Activated naive CD4-positive, alpha-beta T cell treated with Interleukin-2 at 50 U/mL for 16 hours (primary cell): ENCODE measurements at regions not wholly inside any gene's neighbourhood (a gene's known extent, or its start where the extent isn't known, plus 50 kb on each side); places are given as distances from the start of the nearest gene placed in this dataset.
A peak's percentile ranks its signal among the peaks of the same experiment; 100 is the strongest.
"Not testable (repeated sequence)": the region's sequence is repeated elsewhere in the genome, so short reads cannot be mapped to it uniquely, and the experiment has no call there.

Source experiments
- DNase-seq: peaks from one replicate; pipeline ENCODE4 v3.0.0-alpha.2; 2020

DNA sequence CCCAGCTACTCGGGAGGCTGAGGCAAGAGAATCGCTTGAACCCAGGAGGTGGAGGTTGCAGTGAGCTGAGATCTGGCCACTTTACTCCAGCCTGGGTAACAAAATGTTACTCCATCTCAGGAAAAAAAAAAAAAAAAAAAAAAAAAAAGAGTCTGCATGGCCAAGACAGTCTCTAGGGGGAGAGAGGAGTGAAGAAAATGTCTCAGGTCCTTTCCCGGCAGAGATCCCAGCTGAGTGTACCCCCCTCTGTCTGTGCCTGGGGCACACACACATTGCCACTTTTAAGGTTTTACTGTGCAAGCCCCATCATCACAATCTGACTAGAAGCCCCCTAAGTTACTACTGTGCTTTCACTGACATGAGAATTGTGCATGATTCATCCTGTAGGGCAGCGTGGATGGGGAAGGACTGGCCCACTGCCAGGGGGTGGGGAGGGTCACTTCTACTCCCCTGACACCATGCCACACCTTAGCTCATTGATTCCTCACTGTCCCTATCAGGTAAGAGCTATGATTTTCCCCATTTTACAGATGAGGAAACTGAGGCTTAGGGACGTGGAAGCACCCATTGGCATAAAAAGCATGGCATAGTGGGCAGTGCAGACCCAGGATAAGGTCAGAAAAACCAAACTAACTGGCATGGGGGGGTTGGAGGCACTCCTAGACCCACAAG, 102.3 kb upstream of the LARP1 start:
- DNase-seq: no peak

DNA sequence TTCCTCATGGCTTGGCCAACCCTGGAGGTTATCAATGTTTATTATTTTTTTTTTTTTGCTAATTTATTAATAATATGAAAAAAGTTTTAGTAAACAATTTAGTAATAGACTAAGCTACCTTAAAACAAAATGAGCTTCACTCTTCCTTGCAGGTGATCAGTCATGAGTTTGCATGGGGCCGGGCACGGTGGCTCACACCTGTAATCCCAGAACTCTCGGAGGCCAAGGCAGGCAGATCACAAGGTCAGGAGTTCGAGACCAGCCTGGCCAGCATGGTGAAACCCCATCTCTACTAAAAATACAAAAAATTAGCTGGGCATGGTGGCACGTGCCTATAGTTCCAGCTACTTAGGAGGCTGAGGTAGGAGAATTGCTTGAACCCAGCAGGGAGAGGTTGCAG, 103.4 kb upstream of the LARP1 start:
- DNase-seq: not testable (repeated sequence)

DNA sequence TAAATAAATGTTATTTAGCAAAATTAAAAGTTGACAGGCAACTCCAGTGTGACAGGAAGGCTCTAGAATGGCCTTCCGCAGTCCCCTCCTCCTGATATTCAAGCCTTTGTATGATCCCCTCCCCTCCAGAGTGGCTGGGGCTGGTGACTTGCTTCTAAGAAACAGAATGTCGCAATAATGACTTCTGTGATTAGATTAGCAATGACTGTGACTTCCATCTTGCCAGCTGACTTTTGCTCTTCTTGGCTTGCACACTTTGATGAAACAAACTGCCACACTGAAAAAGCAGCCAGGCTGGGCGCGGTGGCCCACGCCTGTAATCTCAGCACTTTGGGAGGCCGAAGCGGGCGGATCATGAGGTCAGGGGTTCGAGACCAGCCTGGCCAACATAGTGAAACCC, 106.5 kb upstream of the LARP1 start:
- DNase-seq: no peak

DNA sequence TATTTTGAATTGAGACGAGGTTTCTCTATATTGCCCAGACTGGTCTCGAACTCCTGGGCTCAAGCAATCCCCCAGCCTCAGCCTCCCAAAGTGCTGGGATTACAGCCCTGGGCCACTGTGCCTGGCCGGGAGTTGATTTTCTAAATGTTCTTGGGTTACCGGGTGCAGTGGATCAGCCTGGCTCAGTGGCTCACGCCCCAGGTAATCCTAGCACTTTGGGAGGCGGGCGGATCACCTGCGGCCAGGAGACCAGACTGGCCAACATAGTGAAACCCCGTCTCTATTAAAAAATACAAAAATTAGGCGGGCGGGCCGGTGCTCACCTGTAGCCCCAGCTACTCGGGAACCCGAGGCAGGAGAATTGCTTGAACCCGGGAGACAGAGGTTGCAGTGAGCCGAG, 106.9 kb upstream of the LARP1 start:
- DNase-seq: no peak

DNA sequence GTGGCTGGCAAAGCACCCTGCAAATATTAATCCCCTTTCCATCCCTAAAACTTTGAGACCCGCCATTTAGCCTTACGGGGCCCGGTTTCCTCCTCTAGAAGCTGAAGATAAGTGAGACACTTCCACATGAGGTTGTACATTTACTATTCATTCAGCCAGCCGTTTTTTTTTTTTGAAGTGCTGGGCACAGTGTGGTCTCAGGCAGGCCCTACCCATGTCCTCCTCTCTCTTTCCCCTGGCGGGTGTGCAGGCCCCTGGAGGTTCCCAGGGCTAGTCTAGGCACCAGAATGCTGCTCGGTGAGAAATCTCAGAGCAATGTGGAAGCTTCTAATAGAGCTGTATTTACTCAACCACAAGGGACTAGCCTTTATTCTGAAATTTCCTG, 107.4 kb upstream of the LARP1 start:
- no peak for DNase-seq

DNA sequence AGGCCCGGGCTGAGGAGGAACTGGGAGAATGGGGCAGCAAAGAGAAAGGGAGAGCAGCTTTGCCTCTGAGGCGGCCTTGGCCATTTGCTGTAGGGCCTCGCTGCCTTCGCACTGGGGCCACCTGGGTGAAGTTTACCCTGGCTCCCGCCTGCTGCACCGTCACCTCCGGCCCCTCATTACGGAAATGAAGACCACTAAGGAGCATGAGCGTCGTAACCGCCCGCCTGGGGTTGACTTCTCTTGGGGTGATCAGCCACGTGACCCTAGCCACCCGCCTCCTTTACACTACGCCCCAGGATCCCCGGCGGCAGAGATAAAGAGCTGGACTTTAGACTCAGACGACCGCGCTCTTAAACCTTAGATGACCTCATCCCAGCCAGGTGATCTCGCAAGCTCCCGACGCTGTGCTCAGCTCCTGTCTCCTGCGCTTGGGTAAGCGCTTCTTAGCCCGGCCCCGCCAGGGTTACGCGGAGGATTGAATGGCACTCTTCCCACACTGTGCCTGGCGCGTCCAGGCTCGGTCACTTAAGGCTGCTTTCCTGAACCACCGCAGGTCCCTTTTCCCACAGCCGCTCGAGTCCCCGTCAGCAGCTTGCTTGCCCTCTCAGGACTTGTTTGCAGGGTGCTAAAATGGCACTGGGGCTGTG, 107.9 kb upstream of the LARP1 start:
- DNase-seq: peak; percentile 3

DNA sequence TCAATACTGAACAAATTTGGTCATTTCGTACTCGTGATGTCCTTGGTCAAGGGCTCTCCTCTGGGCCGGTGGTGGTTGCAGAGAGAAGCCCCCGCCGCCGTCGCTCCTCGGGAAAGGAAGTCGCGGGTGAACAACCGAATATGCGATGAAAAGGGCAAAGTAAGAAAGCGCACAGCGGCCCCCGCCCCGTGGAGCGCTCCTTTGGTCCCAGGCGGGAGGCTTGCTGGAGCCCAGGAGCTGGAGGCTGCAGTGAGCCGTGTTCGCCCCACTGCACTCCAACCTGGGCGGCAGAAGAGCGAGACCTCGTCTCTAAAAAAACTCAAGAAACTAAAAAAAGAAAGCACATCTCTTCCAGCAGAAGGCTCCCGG, 108.4 kb upstream of the LARP1 start:
- DNase-seq: no peak

DNA sequence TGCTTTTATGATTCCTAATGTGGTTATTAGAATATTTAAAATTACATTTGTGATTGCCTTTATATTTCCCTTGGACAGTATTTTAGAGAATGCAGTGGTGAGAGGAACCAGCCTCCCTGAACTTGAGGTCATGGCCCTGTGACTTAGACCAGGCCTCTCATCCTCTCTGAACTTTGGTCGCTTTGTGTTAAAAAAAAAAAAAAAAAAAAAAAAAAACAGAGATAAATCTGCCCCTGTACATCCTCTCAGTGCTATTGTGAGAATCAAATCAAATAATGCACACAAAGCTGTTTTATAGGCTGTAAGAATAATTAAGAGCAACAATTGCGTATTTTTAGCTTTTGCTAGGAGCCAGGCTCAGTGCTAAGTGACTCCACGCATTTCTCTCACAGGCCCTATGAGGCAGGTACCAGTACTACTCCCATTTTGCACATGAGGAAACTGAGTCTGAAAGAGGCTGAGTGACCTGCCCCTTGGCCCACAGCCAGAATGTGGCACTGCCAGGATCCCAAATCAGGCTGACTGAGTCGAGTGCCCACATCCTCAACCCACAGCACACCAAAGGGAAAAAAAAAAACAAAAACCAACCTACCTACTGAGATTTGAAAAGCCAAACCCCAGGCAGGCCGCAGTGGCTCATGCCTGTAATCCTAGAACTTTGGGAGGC, 110.3 kb upstream of the LARP1 start:
- DNase-seq: no peak

DNA sequence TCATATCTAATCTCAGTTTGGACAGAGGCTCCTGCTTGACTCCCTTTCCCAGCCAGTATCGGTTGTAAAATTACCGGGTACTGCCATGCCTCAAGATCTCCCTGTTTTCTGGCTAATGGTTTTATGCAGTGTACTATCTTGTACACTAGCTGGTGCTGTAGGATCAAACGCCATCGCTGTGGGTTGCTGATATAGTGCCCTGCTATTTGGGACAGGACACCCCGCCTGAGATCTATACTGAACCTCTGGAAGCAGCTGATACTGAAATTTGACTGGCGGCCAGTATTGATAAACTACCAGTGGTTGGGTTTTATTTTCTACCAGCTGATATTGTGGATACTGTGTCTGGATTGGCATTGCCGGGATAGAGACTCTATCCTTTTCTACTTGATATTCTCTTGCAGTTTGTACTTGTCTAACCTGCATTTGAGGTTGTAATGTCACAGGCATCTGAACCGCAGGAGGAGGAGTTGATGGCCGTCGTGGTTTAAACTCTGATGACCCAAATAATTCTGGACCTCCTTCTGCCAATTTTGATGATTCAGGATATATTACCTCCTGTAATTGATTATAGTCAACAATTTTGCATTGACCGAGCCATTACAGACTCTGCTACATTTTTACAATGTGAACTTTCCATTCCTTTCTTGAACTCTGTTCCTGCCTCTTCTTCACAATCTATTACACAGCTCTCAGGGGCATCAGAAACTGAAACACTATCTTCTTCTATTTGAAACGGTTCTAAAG, 112.5 kb upstream of the LARP1 start:
- DNase-seq: no peak

DNA sequence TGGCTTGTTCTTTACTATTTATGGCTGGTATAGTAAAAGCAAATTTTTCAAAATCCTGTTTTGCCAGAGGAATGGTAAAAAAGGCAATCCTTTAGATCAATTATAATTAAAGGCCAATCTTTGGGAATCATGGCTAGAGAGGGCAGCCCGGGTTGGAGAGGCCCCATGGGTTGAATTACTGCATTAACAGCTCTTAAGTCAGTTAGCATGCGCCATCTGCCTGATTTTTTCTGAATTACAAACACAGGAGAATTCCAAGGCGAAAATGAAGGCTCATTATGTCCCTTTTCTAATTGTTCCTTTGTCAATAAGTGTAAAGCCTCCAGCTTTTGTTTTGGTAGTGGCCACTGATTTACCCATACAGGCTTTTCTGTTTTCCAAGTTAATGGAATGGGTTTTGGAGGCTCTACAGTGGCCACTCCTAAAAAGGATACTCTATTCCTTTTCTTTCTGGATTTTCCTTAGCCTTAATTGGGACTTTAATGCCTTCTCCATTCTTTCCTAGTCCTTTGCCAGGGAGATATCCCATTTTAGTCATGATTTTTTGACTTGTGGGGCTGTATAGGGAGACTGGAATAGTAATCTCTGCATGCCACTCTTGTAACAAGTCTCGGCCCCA, 114.9 kb upstream of the LARP1 start:
- not testable (repeated sequence) for DNase-seq

DNA sequence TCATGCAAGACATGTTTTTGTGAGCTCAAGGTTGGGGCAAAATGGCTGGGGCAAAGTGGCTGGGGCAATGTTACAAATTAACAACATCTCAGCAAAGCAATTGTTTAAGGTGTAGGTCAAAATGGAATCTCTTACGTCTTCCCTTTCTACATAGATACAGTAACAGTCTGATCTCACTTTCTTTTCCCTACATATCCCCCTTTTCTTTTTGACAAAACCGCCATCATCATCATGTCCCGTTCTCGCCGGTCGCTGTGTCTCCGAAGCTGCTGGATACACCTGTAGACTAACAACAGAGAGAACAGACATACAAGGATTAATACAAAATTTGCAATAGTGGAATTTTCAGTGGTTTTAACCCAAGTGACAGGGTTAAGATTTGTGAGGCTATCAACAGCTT, 118.4 kb upstream of the LARP1 start:
- not testable (repeated sequence) for DNase-seq

DNA sequence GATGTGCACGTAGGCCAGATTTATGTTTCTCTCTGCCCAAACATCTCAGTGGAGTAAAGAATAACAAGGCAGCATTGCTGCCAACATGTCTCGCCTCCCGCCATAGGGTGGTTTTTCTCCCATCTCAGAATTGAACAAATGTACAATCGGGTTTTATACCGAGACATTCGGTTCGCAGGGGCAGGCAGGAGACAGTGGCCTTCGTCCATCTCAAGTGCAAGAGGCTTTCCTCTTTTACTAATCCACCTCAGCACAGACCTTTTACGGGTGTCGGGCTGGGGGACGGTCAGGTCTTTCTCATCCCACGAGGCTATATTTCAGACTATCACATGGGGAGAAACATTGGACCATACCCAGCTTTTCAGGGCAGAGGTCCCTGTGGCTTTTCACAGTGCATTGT, 118.9 kb upstream of the LARP1 start:
- DNase-seq: not testable (repeated sequence)

DNA sequence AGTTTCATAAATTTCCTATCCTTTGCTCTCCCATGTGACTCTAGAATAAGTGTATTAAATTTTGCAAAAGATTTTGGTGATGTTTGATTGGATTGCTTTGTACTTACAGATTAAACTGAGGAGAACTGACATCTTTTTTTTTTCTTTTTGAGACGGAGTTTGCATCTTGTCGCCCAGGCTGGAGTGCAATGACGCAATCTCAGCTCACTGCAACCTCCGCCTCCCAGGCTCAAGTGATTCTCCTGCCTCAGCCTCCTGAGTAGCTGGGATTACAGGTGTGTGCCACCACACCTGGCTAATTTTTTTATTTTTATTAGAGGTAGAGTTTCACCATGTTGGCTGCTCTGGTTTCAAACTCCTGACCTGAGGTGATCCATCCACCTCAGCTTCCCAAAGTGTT, 121.4 kb upstream of the LARP1 start:
- DNase-seq: not testable (repeated sequence)

DNA sequence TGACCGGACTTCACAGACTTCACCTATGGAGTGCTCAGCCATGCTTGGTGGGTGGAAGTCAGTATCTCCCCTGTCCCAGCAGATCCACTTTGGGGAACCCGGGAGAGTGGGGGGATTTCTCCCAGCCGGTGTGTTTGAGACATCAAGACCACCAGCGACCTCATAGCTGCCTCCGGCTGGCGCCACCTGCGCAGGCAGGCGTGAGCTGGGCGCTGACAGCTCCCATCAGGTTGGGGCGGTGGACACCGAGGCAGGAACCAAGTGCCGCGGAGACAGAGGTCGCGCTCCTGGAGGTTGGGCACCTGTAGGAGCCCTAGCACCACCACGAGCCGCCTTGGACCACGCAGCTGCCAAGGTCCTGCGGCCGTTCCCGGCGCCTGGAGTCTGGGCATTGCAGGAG, 124.0 kb upstream of the LARP1 start:
- DNase-seq: no peak

DNA sequence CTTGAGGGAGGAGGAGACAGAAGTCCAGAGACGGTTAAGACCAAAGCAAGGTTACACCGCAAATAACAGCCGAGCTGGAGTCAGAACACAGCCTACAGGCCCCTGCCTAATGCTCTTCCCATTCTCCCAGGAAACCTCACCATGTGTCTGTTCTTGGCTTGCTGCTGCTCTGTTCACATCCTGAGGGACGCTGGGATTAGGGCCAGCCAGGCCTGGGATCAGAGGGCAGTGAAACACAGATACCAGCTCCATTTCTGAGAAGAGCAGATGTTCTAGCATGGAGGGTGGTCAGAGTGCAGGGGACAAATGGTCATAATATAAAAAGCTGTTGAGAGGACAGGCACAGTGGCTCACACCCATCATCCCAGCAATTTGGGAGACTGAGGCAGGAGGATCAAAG, 124.8 kb upstream of the LARP1 start:
- no peak for DNase-seq

DNA sequence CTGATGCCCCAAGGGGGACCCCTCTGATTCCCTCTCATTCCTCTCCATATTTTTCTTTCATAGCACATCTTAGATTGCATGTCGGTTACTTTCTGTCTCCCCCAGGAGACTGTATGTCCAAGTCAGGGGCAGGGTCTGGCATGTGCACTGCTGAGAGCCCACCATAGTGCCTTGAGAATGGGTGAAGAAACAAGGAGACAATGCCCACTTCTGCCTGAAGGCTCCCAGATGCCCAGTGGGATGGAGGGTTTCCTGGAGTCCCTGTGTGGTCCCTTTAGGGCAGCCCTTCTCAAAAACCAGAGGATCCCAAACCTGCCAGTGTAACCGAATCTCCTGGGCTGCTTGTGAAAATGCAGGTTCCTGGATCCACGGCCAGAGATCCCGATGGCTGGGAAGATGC, 126.5 kb upstream of the LARP1 start:
- DNase-seq: no peak

DNA sequence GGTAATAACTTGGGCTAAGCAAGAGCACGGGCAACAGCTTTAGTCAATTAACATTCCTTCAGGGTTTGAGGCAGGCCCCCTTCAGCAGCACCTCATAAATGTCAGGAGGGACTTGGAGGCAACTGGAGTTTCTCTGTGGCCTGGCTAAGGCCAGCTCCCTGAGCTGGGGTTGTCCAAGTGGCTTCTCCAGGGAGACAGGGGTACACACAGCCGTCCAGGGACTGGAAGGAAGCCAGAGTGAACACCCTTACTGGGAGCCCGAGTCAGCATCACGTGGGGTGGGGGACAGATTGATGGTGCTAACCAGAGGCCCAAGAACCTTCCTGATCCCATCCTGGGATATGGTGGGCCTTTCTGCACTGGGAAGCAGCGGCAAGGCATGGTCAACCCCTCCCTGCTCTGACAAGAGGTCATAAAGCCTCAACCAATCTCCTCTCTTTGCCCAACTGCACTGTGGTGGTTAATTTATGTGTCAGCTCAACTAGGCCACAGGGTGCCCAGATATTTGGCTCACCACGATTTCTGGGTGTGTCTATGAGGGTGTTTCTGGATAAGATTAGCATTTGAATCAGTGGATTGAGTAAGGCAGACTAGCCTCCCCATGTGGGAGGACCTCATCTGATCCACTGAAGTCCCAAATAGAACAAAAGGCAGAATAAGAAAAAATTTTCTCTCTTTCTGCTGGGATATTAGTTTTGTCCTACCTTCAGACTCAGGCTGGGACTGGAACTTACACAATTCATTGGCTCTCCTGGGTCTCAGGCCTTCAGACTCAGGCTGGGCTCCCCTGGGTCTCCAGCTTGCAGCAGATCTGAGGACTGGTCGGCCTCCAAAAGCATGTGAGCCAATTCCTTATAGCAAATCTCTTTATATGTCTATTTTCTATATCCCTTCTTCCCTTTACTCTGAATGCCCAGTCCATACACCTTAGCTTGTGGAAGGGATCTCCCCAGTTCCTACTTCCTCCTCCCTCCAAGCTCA, 127.2 kb upstream of the LARP1 start:
- no peak for DNase-seq

DNA sequence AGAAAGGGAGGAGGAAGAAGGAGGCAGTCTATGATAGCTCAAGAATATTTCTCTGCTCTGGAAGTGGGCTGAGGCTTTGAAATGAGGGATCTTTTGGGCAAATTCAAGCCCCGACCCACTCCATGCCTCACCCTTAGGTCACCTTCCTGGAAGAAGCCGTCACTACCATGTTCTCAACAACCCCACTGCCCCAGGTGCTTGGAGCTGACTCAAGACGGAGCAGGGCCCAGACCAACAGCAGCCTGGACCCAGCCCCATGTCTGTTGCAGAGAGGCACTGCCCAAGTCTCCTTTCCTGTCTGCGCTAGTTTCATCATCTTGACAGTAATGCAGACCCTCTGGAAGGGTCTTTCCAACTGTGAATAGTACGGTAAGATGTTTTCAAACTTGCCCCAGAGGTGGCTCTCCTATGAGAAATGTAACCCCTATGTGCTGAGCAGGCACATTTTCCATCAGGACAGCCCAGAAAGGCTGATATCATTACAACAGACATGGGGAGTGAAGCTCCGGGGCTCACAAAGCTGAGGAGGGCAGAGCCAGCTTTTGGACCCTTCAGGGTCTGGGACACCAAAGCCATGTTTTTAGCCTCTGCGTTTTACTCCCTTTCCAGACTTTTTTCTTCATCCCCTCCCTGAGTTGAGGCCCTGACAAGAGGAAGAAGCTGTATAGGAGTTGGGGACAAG, 128.2 kb upstream of the LARP1 start:
- no peak for DNase-seq

DNA sequence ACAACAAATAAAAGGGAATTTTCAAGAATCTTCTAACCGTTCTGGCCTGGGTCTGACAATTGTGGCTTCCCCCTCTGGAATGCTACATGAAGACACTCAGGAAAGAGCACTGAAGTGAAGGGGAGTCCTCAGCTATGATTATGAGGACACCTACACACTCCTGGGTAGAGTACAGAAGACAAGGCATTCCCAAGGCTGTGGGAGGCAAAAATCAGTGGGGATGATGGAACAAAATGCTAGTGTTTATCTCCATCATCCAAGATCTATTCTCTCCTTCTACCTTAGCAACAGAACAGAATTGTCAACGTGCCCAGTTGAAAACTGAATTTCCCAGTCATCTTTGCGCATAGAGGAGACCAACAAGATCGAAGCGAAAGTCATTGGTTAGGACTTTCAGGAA, 130.1 kb upstream of the LARP1 start:
- DNase-seq: no peak

DNA sequence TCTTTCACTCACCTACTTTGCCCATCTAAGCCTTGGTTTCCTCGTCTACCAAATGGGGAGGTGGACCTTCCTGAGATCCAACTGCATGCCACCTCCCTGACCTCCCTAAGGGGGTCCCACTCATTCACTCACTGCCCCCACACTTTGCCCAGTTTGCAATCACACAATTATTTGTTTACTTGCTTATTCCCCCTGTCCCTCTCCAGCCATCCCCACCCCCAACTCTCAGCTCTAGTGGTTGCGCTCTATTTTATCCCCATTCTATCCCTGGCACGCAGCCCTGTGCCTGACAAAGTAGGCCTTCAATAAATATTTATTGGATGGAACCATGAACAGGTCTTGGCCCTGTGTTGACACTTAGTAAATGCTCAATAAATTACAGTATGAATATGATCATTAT, 130.8 kb upstream of the LARP1 start:
- DNase-seq: no peak

DNA sequence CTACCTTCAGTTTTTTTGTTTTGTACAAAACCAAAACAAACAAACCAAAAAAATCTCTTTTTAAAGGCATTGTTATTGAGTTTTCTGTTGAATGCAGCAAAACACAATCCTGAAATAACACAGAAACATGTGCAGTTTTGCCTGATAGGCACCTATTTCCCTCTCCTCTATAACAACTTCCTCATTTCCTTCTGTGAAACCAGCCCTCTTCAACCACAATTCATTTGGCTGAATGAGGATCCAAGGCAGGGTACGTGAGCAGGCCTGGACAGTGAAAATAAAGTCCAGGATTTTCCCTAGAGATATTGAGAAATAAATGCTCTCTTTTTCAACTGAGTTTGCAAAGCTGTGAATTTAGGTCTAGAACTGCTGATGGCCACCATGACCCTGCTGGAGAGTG, 134.8 kb upstream of the LARP1 start:
- DNase-seq: no peak

DNA sequence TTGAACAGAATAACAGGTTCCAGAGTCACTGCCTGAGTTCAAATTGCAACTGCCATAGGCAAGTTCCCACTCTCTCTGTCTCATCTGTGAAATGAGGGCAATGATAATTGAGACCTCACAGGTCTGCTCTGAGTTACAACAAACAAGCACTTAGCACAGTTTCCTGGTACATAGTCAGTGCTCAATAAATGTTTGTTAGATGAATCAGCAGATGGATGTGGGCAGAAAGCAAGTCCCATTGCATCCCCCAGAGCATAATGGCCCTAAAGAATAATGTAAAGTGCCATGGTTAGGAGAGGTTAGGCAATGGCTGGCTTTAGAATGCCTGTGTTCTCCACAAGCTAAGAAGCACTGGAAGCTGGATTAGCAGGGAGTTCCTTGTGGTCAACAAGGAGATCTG, 136.5 kb upstream of the LARP1 start:
- no peak for DNase-seq
